Ovary (tissue), 3 donors: ENCODE measurements at regions not wholly inside any gene's neighbourhood (a gene's known extent, or its start where the extent isn't known, plus 50 kb on each side); places are given as distances from the start of the nearest gene placed in this dataset.

Experiments used
- CTCF ChIP-seq, 3 donors: fragments of 450-650 bp in 2 of 3; fragments of 200-600 bp in 1 of 3; IDR thresholded peaks; one replicate each; pipeline versions ENCODE4 v1.5.1 to v1.8.0; 2016 to 2022; ENCODE audit warnings: antibody characterized with exemption in 3 of 3, mild to moderate bottlenecking in 1 of 3
- EP300 ChIP-seq: sonication (generic); formaldehyde crosslinking; IDR thresholded peaks from one replicate; pipeline ENCODE4 v1.6.1; 2017; ENCODE audit warnings: antibody characterized with exemption
- POLR2A ChIP-seq: fragments of 450-650 bp; IDR thresholded peaks from one replicate; pipeline ENCODE4 v1.6.1; 2017; ENCODE audit warnings: antibody characterized with exemption, mild to moderate bottlenecking, moderate library complexity
- donor health status: DM: no; HTN: no; CAD: no.

- TF ChIP-seq CTCF (IDR thresholded peaks at IDR 0.05) (no peak), POLR2A (no peak), EP300 (no peak)
These were observed 421.7 kb upstream of the HTR2C start for GRCh38 chrX:114162068-114162735.
